Keratinocyte (primary cell): ENCODE measurements at regions not wholly inside any gene's neighbourhood (a gene's known extent, or its start where the extent isn't known, plus 50 kb on each side); places are given as distances from the start of the nearest gene placed in this dataset.

Source experiments
- DNase-seq: peaks from one replicate; pipeline ENCODE4 v3.0.0-alpha.2; 2011; ENCODE audit warnings: low read depth, missing footprints, low spot score
- FAIRE-seq: peaks from 2 replicates; lab custom pipeline; 2011; peaks lifted over from hg19 to GRCh38; lab: Jason Lieb, UNC
- H2AFZ ChIP-seq: 2 replicates; pipeline ENCODE4 v1.6.0; 2012; ENCODE audit warnings: low read length, control low read depth, inconsistent platforms; ENCODE audit not compliant: control insufficient read depth
- H3K27ac ChIP-seq: 2 replicates; pipeline ENCODE4 v1.5.1; 2011; ENCODE audit warnings: low read length; ENCODE audit not compliant: control insufficient read depth, insufficient read depth
- H3K27me3 ChIP-seq: 3 replicates; pipeline ENCODE4 v1.6.0; 2011; ENCODE audit warnings: low read length; ENCODE audit not compliant: control insufficient read depth, insufficient read depth; ENCODE audit errors: extremely low read depth
- H3K36me3 ChIP-seq, 2 experiments: 2 replicates in 1 of 2; 3 replicates in 1 of 2; pipeline ENCODE4 v1.5.1; 2011; ENCODE audit warnings: low read length in 2 of 2, mild to moderate bottlenecking in 1 of 2; ENCODE audit not compliant: control insufficient read depth in 2 of 2, insufficient read depth in 2 of 2; ENCODE audit errors: extremely low read depth in 1 of 2
- H3K4me1 ChIP-seq: 3 replicates; pipeline ENCODE4 v1.5.1; 2011; ENCODE audit warnings: low read length; ENCODE audit not compliant: control insufficient read depth, insufficient read depth; ENCODE audit errors: extremely low read depth
- H3K4me2 ChIP-seq: 3 replicates; pipeline ENCODE4 v1.6.0; 2011; ENCODE audit warnings: low read depth, low read length; ENCODE audit not compliant: control insufficient read depth, insufficient read depth; ENCODE audit errors: extremely low read depth
- H3K4me3 ChIP-seq, 3 experiments: fragments of 200-600 bp in 1 of 3; sonication (generic) in 1 of 3; 2 replicates in 2 of 3; 3 replicates in 1 of 3; pipeline ENCODE4 v1.5.1; 2011 to 2016; ENCODE audit warnings: low read length in 3 of 3, mild to moderate bottlenecking in 3 of 3, control low read depth in 2 of 3, inconsistent platforms in 1 of 3, low read depth in 1 of 3, mixed read lengths in 1 of 3, mixed run types in 1 of 3, moderate library complexity in 1 of 3; ENCODE audit not compliant: control insufficient read depth in 2 of 3, insufficient read depth in 2 of 3; ENCODE audit errors: extremely low read depth in 1 of 3
- H3K79me2 ChIP-seq: 2 replicates; pipeline ENCODE4 v1.6.0; 2012; ENCODE audit warnings: low read length; ENCODE audit not compliant: control insufficient read depth, insufficient read depth
- H3K9ac ChIP-seq: 3 replicates; pipeline ENCODE4 v1.6.0; 2011; ENCODE audit warnings: low read length; ENCODE audit not compliant: control insufficient read depth, insufficient read depth; ENCODE audit errors: extremely low read depth
- H3K9me1 ChIP-seq: 3 replicates; pipeline ENCODE4 v1.6.0; 2011; ENCODE audit warnings: low read length; ENCODE audit not compliant: control insufficient read depth, insufficient read depth; ENCODE audit errors: extremely low read depth
- H3K9me3 ChIP-seq: 2 replicates; pipeline ENCODE4 v1.5.1; 2012; ENCODE audit warnings: low read depth, low read length; ENCODE audit not compliant: control insufficient read depth
- H4K20me1 ChIP-seq: 3 replicates; pipeline ENCODE4 v1.6.0; 2011; ENCODE audit warnings: low read length; ENCODE audit not compliant: control insufficient read depth, insufficient read depth; ENCODE audit errors: extremely low read depth
- EZH2 ChIP-seq: IDR thresholded peaks from one replicate; pipeline ENCODE4 v1.6.1; 2012; ENCODE audit warnings: inconsistent platforms, mild to moderate bottlenecking, low read length, moderate library complexity
- dilution Hi-C: fragments of 300-500 bp; cut with MboI; formaldehyde crosslinking; loops from one replicate; pipeline ENCODE4 v1.7.0; 2020; ENCODE audit warnings: low sequenced_read_pairs; ENCODE audit not compliant: extremely low pct_ligation_motif_present
- TF ChIP-seq, protein P1 (sequence below), 3 experiments: IDR thresholded peaks in 1 of 3; conservative IDR thresholded peaks in 1 of 3; optimal IDR thresholded peaks in 1 of 3; 2 replicates in 2 of 3; 3 replicates in 1 of 3; pipeline versions ENCODE3 to v1.5.1; 2011; ENCODE audit warnings: low read length in 3 of 3, mild to moderate bottlenecking in 3 of 3, moderate library complexity in 2 of 3, control low read depth in 1 of 3, inconsistent platforms in 1 of 3; ENCODE audit not compliant: insufficient read depth in 2 of 3; ENCODE audit errors: extremely low read depth in 1 of 3

DNA sequence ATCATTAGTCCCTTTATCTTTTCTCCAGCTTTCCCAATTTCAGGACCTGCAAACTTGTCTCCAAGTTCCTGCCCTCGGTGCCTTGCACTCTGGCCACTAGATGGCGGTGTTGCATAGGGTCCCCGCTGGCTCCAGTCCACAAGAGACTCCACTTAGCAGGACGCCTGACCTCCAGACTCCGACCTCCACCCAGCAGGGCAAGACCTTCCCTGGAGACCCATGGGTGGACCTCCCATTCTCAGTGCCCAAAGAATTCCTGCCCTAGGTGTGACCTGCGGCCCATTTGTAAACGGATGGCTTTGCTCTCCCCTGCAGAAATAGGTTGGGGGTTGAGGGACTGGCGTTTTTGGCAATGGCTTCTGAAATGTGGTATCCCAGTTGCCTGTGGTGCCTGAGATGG is 82.6 kb downstream of the LSM3 start:
- FAIRE-seq (peak; percentile 39), DNase-seq (peak; percentile 68)
- H3K4me2 ChIP-seq = no peak overlapping the region
- H4K20me1 ChIP-seq = no peaks in the 10 kb centered on the region
- TF ChIP-seq, protein P1, sequence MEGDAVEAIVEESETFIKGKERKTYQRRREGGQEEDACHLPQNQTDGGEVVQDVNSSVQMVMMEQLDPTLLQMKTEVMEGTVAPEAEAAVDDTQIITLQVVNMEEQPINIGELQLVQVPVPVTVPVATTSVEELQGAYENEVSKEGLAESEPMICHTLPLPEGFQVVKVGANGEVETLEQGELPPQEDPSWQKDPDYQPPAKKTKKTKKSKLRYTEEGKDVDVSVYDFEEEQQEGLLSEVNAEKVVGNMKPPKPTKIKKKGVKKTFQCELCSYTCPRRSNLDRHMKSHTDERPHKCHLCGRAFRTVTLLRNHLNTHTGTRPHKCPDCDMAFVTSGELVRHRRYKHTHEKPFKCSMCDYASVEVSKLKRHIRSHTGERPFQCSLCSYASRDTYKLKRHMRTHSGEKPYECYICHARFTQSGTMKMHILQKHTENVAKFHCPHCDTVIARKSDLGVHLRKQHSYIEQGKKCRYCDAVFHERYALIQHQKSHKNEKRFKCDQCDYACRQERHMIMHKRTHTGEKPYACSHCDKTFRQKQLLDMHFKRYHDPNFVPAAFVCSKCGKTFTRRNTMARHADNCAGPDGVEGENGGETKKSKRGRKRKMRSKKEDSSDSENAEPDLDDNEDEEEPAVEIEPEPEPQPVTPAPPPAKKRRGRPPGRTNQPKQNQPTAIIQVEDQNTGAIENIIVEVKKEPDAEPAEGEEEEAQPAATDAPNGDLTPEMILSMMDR (optimal IDR thresholded peaks at IDR 0.05 in 1 of 3, IDR thresholded peaks at IDR 0.05 in 1 of 3, conservative IDR thresholded peaks at IDR 0.05 in 1 of 3; ENCODE audit: extremely low read depth in 1 of 3, insufficient read depth in 2 of 3, low read length in 3 of 3) = peak; percentile 90 to 94 (median 93)
- no peak for TF ChIP-seq EZH2
- H3K36me3 ChIP-seq = no peaks in the 10 kb centered on the region
- no peaks in the 10 kb centered on the region for H3K27me3 ChIP-seq
- no peak overlapping the region for H3K4me3 ChIP-seq
- peaks cover 9% of the 10 kb centered on the region for H3K4me1 ChIP-seq
- no peak overlapping the region for H3K9ac ChIP-seq
- no peak overlapping the region for H2AFZ ChIP-seq
- H3K27ac ChIP-seq = no peak overlapping the region
- no peaks in the 10 kb centered on the region for H3K9me1 ChIP-seq
- no peaks in the 10 kb centered on the region for H3K9me3 ChIP-seq
- dilution Hi-C loops = no loop called here
- no peaks in the 10 kb centered on the region for H3K79me2 ChIP-seq

DNA sequence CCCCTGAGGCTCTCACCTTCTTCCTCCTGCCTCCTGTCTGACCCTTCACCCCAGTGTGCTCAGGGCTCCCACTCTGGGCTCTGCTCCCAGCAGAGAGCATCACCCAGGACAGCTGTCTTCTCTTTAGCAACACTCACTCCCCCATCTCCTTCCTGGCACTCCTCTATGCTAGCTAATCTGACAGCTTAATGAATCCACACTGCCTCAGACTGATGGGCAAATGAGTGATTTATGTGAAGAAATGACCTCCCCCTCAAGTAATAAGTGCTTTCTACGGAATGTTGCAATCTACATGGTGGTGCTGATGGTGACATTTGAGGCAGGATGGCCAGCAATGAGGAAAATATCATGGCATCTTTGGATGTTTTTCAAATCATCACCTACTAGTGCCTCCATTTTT is 83.6 kb downstream of the LSM3 start:
- dilution Hi-C loops = no loop called here
- no peaks in the 10 kb centered on the region for H4K20me1 ChIP-seq
- H3K4me3 ChIP-seq = no peak overlapping the region
- H3K4me1 ChIP-seq = peaks cover 4% of the 10 kb centered on the region
- H3K36me3 ChIP-seq = no peaks in the 10 kb centered on the region
- no peak overlapping the region for H3K27ac ChIP-seq
- no peak overlapping the region for H2AFZ ChIP-seq
- no peak for FAIRE-seq
- no peaks in the 10 kb centered on the region for H3K79me2 ChIP-seq
- no peaks in the 10 kb centered on the region for H3K27me3 ChIP-seq
- no peaks in the 10 kb centered on the region for H3K9me1 ChIP-seq
- no peak for DNase-seq
- no peak overlapping the region for H3K4me2 ChIP-seq
- no peak for TF ChIP-seq EZH2
- TF ChIP-seq, protein P1 (optimal IDR thresholded peaks at IDR 0.05 in 1 of 3, IDR thresholded peaks at IDR 0.05 in 1 of 3, conservative IDR thresholded peaks at IDR 0.05 in 1 of 3; ENCODE audit: extremely low read depth in 1 of 3, insufficient read depth in 2 of 3, low read length in 3 of 3) = no peak
- no peak overlapping the region for H3K9ac ChIP-seq
- H3K9me3 ChIP-seq = no peaks in the 10 kb centered on the region
